HG02840 (cell line): ENCODE measurements at regions not wholly inside any gene's neighbourhood (a gene's known extent, or its start where the extent isn't known, plus 50 kb on each side); places are given as distances from the start of the nearest gene placed in this dataset.
"Not testable (repeated sequence)": the region's sequence is repeated elsewhere in the genome, so short reads cannot be mapped to it uniquely, and the experiment has no call there.

Experiments
- ATAC-seq: cut with Tn5 transposase; IDR thresholded peaks from one replicate; pipeline ENCODE4 v1.9.1; 2021; ENCODE audit warnings: mild to moderate bottlenecking, moderate library complexity, moderate number of reproducible peaks; ENCODE audit not compliant: unreplicated experiment, low FRiP score

DNA sequence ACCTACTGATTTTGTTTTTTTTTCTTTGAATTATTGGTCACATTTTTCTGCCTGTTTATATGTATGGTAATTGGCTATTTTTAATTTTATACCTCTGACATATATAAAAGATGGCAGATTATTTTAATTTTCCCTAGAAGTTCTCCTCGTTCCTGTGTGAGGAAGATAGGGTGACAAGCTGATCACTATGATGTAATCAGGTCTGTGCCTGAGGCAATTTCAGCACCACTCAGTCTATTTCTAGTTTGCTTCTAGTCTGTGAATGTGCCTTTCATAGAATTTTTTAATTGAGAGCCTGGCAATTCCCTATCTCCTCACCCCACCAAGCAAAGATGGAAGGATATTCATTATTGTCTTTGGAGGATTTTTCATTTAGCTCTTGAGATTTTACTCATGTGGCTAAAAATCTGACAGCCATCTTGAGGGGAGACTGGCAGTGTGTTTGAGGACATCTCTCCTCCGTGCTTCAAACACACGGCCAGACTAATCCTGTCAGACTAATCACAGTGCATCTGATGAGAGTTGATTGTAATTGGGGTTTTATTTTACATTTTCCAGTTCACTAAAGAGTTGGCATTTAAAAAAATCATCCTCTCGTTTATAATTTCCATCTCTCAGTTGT lies 500.3 kb downstream of the TRIML1 start:
- ATAC-seq = no peak

GRCh38 chr4:188647820-188648370 lies 508.7 kb downstream of the TRIML1 start:
- ATAC-seq = no peak

GRCh38 chr4:188649635-188650034 lies 510.4 kb downstream of the TRIML1 start:
- ATAC-seq = no peak

DNA sequence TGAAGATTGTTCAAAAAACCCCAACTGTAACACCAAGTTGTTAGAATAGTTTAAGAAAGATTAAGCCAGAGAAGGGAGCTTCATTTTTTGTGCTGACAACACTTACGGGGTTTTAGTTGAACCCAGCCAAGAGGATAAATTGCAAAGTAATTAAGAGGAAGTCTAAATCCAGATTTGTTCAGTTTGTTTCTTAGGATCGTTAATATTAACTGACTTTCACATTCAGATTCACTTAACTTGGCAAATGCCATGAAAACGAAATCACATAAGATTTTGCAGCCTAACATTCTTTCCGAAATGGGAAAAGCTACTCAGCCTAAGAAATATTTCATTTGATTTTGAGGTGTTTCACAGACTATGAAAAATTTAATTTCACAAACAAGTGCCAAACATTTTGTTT lies 511.3 kb downstream of the TRIML1 start:
- no peak for ATAC-seq

DNA sequence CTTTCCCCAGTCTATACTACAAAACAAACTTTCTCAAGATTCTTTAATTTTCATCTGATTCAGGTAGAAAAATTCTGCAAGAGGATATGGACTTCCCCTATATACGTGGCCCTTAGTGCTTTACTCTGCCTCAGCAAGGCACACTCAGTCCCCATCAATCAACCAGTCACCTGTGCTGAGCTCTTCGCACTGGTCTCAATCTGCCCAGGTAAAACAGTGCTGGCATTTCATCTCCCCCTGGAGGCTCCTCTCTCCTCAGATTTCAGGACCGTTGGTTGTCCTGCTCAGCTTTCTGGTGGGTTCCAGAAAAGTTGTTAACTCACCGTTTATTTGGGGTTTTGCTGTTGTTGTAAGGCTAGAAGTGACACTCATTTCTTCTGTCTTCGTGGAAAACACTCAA lies 518.1 kb downstream of the TRIML1 start:
- ATAC-seq = no peak

- ATAC-seq = no peak
These were observed 519.8 kb downstream of the TRIML1 start for GRCh38 chr4:188658958-188659522.

DNA sequence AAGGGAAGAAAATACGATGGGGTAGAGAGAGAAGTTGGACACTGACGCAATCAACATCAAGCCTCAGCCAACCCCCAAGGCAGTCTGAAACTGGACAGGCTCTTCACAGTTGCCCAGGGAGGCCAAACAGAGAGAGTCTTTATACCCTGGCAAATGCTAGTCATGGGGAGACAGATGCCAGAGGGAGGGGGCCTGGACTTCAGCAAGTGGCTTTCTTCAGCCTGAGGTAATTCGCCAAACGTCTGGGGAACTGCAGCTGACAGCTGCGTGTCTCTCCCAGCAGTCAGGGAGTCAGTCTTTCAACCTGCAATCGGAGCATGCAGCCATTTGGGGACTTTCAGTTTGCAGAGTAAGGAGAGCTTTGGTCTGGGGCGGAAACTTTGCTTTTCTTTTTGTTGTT lies 521.6 kb downstream of the TRIML1 start:
- no peak for ATAC-seq

- ATAC-seq = no peak
These were observed 522.3 kb downstream of the TRIML1 start for GRCh38 chr4:188661502-188661901.

DNA sequence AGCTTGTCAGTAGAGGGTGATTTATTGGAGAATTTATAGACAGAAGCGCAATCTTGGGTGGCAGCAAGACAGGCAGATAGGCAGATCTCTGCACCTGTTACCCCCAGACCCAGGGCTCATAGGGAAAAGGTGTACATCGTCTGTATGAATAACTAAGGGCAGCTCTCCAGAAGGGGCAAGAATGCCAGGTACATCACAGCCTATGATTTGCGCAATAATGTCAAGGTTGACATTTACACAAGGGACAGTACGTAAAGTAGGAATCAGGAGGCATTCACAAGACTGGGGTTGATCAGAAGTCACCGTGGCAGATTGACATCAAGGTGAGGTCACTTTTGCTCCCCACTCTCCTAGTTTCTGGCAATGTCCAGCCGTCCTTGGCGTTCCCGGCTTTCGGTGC lies 524.1 kb downstream of the TRIML1 start:
- no peak for ATAC-seq

- no peak for ATAC-seq
These were observed 526.5 kb downstream of the TRIML1 start for GRCh38 chr4:188665491-188666457.

- ATAC-seq = not testable (repeated sequence)
These were observed 539.5 kb downstream of the TRIML1 start for GRCh38 chr4:188678691-188679090.

DNA sequence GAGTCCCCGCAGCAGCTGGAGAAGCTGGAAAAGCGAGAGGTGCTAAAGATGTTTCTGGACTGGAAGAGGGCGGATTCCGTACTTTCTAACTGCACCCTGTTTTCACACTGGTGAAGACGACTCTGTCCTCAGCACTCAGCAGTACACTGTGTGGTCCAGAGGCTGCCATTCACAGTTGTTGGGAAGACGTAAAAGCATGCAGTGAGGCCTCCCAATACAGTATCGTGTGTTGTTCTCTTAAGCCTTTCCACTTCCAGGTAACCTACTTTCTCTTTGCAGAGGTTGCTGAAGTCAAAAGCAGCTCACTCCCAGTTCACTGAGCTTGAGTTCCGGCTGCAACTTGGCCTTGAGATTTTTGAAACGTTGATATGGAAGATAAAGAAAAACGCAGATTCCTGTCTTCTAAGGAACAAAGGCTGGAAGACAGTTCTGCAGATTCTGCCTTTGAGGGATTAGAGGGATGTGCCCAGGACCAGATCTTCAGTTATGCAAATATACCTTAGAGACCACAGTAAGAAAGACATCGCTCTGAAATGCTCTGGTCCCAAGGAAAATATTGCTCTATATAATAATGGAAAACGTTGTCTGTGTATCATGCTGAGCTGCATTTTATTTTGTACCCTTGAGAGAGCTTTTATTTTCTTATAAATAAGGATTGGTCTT lies 540.9 kb downstream of the TRIML1 start:
- no peak for ATAC-seq

GRCh38 chr4:188680667-188681063 lies 541.4 kb downstream of the TRIML1 start:
- no peak for ATAC-seq

DNA sequence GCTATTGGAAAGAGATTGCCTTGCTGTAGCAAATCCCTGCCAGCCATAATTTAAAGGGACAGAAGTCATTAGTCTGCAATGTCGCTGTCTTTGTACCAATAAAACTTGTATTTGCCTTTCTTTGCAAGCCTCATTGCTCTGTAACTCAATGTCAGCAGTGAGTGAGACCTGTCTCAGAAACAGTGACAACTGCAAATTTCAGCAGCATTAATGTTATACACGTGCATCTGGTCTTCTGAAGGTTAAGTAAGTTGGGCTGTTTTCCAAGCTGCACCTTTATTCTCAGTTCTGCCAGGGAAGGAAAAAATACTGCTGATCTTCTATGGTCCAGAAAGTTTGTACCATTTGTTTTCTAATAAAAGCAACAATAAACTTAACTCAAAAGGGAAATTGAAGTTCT lies 543.1 kb downstream of the TRIML1 start:
- ATAC-seq = no peak

DNA sequence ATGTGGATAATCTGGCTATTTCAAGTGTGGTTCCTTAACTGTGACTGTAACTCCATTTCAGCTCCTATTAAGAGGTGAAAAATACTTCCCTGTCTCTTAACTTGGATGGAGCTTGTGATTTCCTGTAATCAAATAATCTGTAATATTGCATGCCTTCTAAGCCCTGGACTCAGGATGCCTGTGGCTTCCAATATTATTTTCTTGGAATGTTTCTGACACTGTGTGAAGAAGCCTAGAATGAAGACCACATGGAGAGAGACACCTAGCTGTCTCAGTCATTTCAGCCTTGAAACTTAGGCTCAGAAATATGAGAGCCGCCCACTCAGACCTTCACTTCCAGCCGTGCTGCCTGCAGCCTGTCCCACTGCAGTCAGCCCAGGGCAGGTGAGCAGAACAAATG lies 544.3 kb downstream of the TRIML1 start:
- no peak for ATAC-seq

DNA sequence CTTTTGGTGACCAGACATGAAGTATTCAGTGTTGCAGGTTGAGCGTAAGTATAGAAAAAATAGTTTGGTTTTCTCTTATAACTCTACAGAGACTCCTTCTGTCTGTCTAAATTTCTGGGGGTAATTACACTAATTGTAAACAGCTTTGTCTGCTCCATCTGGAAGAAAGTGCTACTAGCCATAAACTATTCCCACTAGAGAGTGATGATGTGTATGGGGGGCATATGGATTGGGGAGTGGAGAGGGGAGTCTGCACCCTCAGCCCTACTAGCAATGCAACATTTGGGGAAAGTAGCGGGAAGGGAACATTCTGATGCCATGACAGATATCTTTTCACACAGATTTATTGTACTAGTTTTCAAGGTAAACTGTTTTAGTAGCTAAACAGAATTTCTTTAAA lies 549.7 kb downstream of the TRIML1 start:
- no peak for ATAC-seq

- ATAC-seq = no peak
These were observed 552.6 kb downstream of the TRIML1 start for GRCh38 chr4:188691811-188692210.

- no peak for ATAC-seq
These were observed 556.0 kb downstream of the TRIML1 start for GRCh38 chr4:188695261-188695660.

GRCh38 chr4:188697243-188697642 lies 558.0 kb downstream of the TRIML1 start:
- no peak for ATAC-seq

- ATAC-seq = no peak
These were observed 562.7 kb downstream of the TRIML1 start for GRCh38 chr4:188701952-188702351.

- ATAC-seq = no peak
These were observed 565.0 kb downstream of the TRIML1 start for GRCh38 chr4:188704288-188704687.
